ENCODE measurements at regions not wholly inside any gene's neighbourhood (a gene's known extent, or its start where the extent isn't known, plus 50 kb on each side); places are given as distances from the start of the nearest gene placed in this dataset.

- DNase-seq = no peak
- H3K27me3 ChIP-seq = no peaks in the 10 kb centered on the region
- TF ChIP-seq CTCF (IDR thresholded peaks at IDR 0.05) = no peak
- TF ChIP-seq POLR2AphosphoS5 (IDR thresholded peaks at IDR 0.05) = no peak
- TF ChIP-seq POLR2A (IDR thresholded peaks at IDR 0.05) = no peak
- TF ChIP-seq EP300 (IDR thresholded peaks at IDR 0.05; ENCODE audit: low read depth) = no peak
- H3K4me3 ChIP-seq = no peak overlapping the region
- H3K9me3 ChIP-seq = no peaks in the 10 kb centered on the region
- no peaks in the 10 kb centered on the region for H3K36me3 ChIP-seq
- H3K27ac ChIP-seq = no peak overlapping the region
- intact Hi-C loops (cut with DNase I; ENCODE audit: low total_unique reads) (no loop called here), in situ Hi-C loops (cut with MboI; ENCODE audit: low pct_ligation_motif_present in 1 of 4, low pct_unique_long_range_greater_than_20kb in 1 of 4, low sequenced_read_pairs in 3 of 4) (no loop called here)
- WGBS, 2 donors (ENCODE audit: low coverage in 1 of 2) = 71 to 77% methylated on average over 4 of the region's 4 CpGs
- H3K4me1 ChIP-seq = peaks cover 0 to 5% (median 0%) of the 10 kb centered on the region in 4 donors
Measured at GRCh38 chr2:220396287-220396686, 768.9 kb downstream of the SLC4A3 start.

DNA sequence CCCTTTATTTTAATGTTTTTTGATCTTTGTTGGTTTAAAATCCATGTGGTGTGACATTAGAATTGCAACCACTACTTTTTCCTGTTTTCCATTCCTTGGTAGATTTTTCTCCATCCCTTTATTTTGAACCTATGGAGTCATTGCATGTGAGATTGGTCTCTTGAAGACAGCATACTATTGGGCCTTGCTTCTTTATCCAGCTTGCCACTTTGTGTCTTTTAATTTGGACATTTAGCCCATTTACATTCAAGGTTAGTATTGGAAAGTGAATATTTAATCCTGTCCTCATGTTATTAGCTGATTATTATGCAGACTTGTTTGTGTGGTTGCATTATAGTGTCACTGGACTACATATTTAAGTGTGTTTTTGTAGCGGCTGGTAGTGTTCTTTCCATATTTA, 782.9 kb downstream of the SLC4A3 start:
- H3K27ac ChIP-seq = no peak overlapping the region
- H3K27me3 ChIP-seq = no peaks in the 10 kb centered on the region
- no peaks in the 10 kb centered on the region for H3K36me3 ChIP-seq
- 88% methylated on average over 1 of the region's 1 CpG; no CpG with 5 or more reads in 1 of the 2 donors for WGBS, 2 donors (ENCODE audit: low coverage in 1 of 2)
- no peaks in the 10 kb centered on the region for H3K4me1 ChIP-seq
- in situ Hi-C loops (cut with MboI; ENCODE audit: low pct_ligation_motif_present in 1 of 4, low pct_unique_long_range_greater_than_20kb in 1 of 4, low sequenced_read_pairs in 3 of 4) (no loop called here), intact Hi-C loops (cut with DNase I; ENCODE audit: low total_unique reads) (no loop called here)
- peaks cover 0 to 3% of the 10 kb centered on the region in 2 donors for H3K9me3 ChIP-seq
- no peak for TF ChIP-seq EP300 (IDR thresholded peaks at IDR 0.05; ENCODE audit: low read depth)
- TF ChIP-seq POLR2AphosphoS5 (IDR thresholded peaks at IDR 0.05) = no peak
- TF ChIP-seq POLR2A (IDR thresholded peaks at IDR 0.05) = no peak
- no peak for TF ChIP-seq CTCF (IDR thresholded peaks at IDR 0.05)
- no peak overlapping the region for H3K4me3 ChIP-seq
- DNase-seq = no peak

- H3K27ac ChIP-seq = no peak overlapping the region
- no peaks in the 10 kb centered on the region for H3K27me3 ChIP-seq
- in situ Hi-C loops (cut with MboI; ENCODE audit: low pct_ligation_motif_present in 1 of 4, low pct_unique_long_range_greater_than_20kb in 1 of 4, low sequenced_read_pairs in 3 of 4) = no loop called here
- intact Hi-C loops (cut with DNase I; ENCODE audit: low total_unique reads) = no loop called here
- TF ChIP-seq POLR2A (IDR thresholded peaks at IDR 0.05) = no peak
- no peak for TF ChIP-seq POLR2AphosphoS5 (IDR thresholded peaks at IDR 0.05)
- TF ChIP-seq EP300 (IDR thresholded peaks at IDR 0.05; ENCODE audit: low read depth) = no peak
- TF ChIP-seq CTCF (IDR thresholded peaks at IDR 0.05) = no peak
- no peak for DNase-seq
- no peaks in the 10 kb centered on the region for H3K36me3 ChIP-seq
- 80 to 82% methylated on average over 5 to 7 of the region's 7 CpGs for WGBS, 2 donors (ENCODE audit: low coverage in 1 of 2)
- no peaks in the 10 kb centered on the region for H3K4me1 ChIP-seq
- no peak overlapping the region for H3K4me3 ChIP-seq
- H3K9me3 ChIP-seq = no peaks in the 10 kb centered on the region
Measured at GRCh38 chr2:220417503-220417902, 790.1 kb downstream of the SLC4A3 start.

- Histone ChIP-seq H3K9me3 (no peaks in the 10 kb centered on the region), H3K27ac (no peak overlapping the region), H3K27me3 (no peaks in the 10 kb centered on the region), H3K4me1 (no peaks in the 10 kb centered on the region), H3K36me3 (no peaks in the 10 kb centered on the region), H3K4me3 (no peak overlapping the region)
- no peak for TF ChIP-seq POLR2A (IDR thresholded peaks at IDR 0.05)
- TF ChIP-seq POLR2AphosphoS5 (IDR thresholded peaks at IDR 0.05) = no peak
- TF ChIP-seq CTCF (IDR thresholded peaks at IDR 0.05) = no peak
- no peak for TF ChIP-seq EP300 (IDR thresholded peaks at IDR 0.05; ENCODE audit: low read depth)
- no peak for DNase-seq
- WGBS, 2 donors (ENCODE audit: low coverage in 1 of 2) = 58 to 60% methylated on average over 4 of the region's 4 CpGs
- intact Hi-C loops (cut with DNase I; ENCODE audit: low total_unique reads) = no loop called here
- in situ Hi-C loops (cut with MboI; ENCODE audit: low pct_ligation_motif_present in 1 of 4, low pct_unique_long_range_greater_than_20kb in 1 of 4, low sequenced_read_pairs in 3 of 4) = no loop called here
Measured at GRCh38 chr2:220419647-220420046, 792.2 kb downstream of the SLC4A3 start.

Data from transverse colon (tissue), 4 donors.